Mucosa of rectum (tissue), 2 donors: ENCODE measurements at regions not wholly inside any gene's neighbourhood (a gene's known extent, or its start where the extent isn't known, plus 50 kb on each side); places are given as distances from the start of the nearest gene placed in this dataset.

Source experiments
- H3K27ac ChIP-seq, 2 donors: one replicate each; pipeline ENCODE4 v1.7.0; 2013; ENCODE audit warnings: inconsistent platforms in 2 of 2, low read depth in 2 of 2, low read length in 2 of 2
- H3K27me3 ChIP-seq, 2 donors: one replicate each; pipeline ENCODE4 v1.7.0; 2013; ENCODE audit warnings: low read length in 2 of 2; ENCODE audit not compliant: control insufficient read depth in 2 of 2, insufficient read depth in 2 of 2
- H3K36me3 ChIP-seq, 2 donors: one replicate each; pipeline ENCODE4 v1.7.0; 2013; ENCODE audit warnings: low read length in 2 of 2; ENCODE audit not compliant: control insufficient read depth in 2 of 2, insufficient read depth in 2 of 2
- H3K4me1 ChIP-seq, 2 donors: one replicate each; pipeline ENCODE4 v1.7.0; 2013; ENCODE audit warnings: low read length in 2 of 2, mild to moderate bottlenecking in 1 of 2; ENCODE audit not compliant: control insufficient read depth in 2 of 2, insufficient read depth in 2 of 2
- H3K4me3 ChIP-seq, 2 donors: one replicate each; pipeline ENCODE4 v1.7.0; 2013; ENCODE audit warnings: low read length in 2 of 2
- H3K9ac ChIP-seq, 2 donors: one replicate each; pipeline ENCODE4 v1.7.0; 2013; ENCODE audit warnings: low read length in 2 of 2, low read depth in 1 of 2, mild to moderate bottlenecking in 1 of 2
- H3K9me3 ChIP-seq, 2 donors: one replicate each; pipeline ENCODE4 v1.7.0; 2013; ENCODE audit warnings: low read length in 2 of 2; ENCODE audit not compliant: control insufficient read depth in 2 of 2
- donor health status: healthy.
- donor health status: Normal muscosa, but diverticular disease.

- Histone ChIP-seq H3K4me3 (no peak overlapping the region), H3K36me3 (no peaks in the 10 kb centered on the region), H3K27ac (no peak overlapping the region), H3K27me3 (no peaks in the 10 kb centered on the region), H3K9me3 (no peaks in the 10 kb centered on the region), H3K9ac (no peak overlapping the region), H3K4me1 (no peaks in the 10 kb centered on the region)
Observed at GRCh38 chr3:153958635-153959595, 162.3 kb upstream of the ARHGEF26 start.

GRCh38 chr3:153960458-153961074 is 160.6 kb upstream of the ARHGEF26 start:
- H3K9ac ChIP-seq = no peak overlapping the region

GRCh38 chr3:153961494-153961893 is 159.7 kb upstream of the ARHGEF26 start:
- Histone ChIP-seq H3K4me1 (no peaks in the 10 kb centered on the region), H3K9ac (no peak overlapping the region), H3K27ac (no peak overlapping the region), H3K27me3 (no peaks in the 10 kb centered on the region), H3K36me3 (no peaks in the 10 kb centered on the region), H3K4me3 (no peak overlapping the region), H3K9me3 (no peaks in the 10 kb centered on the region)

More at GRCh38 chr3:153960458-153961074, 160.6 kb upstream of the ARHGEF26 start:
- Histone ChIP-seq H3K4me3 (no peak overlapping the region), H3K27ac (no peak overlapping the region), H3K9me3 (no peaks in the 10 kb centered on the region), H3K36me3 (no peaks in the 10 kb centered on the region), H3K27me3 (no peaks in the 10 kb centered on the region), H3K4me1 (no peaks in the 10 kb centered on the region)

GRCh38 chr3:153963012-153963411 is 158.2 kb upstream of the ARHGEF26 start:
- H3K4me3 ChIP-seq = no peak overlapping the region
- H3K9me3 ChIP-seq = no peaks in the 10 kb centered on the region
- no peak overlapping the region for H3K27ac ChIP-seq
- H3K4me1 ChIP-seq = no peaks in the 10 kb centered on the region
- H3K36me3 ChIP-seq = no peaks in the 10 kb centered on the region
- no peaks in the 10 kb centered on the region for H3K27me3 ChIP-seq
- H3K9ac ChIP-seq = no peak overlapping the region

GRCh38 chr3:153967260-153967659 is 153.9 kb upstream of the ARHGEF26 start:
- Histone ChIP-seq H3K4me3 (no peak overlapping the region), H3K9me3 (no peaks in the 10 kb centered on the region), H3K36me3 (no peaks in the 10 kb centered on the region), H3K27me3 (no peaks in the 10 kb centered on the region), H3K9ac (no peak overlapping the region), H3K27ac (no peak overlapping the region), H3K4me1 (no peaks in the 10 kb centered on the region)

- Histone ChIP-seq H3K9me3 (no peaks in the 10 kb centered on the region), H3K36me3 (no peaks in the 10 kb centered on the region), H3K4me1 (no peaks in the 10 kb centered on the region), H3K4me3 (no peak overlapping the region), H3K27me3 (no peaks in the 10 kb centered on the region), H3K9ac (no peak overlapping the region), H3K27ac (no peak overlapping the region)
Observed at GRCh38 chr3:153970047-153970446, 151.1 kb upstream of the ARHGEF26 start.

- Histone ChIP-seq H3K27me3 (no peaks in the 10 kb centered on the region), H3K9ac (no peak overlapping the region), H3K4me3 (no peak overlapping the region), H3K4me1 (no peaks in the 10 kb centered on the region), H3K27ac (no peak overlapping the region), H3K9me3 (no peaks in the 10 kb centered on the region), H3K36me3 (no peaks in the 10 kb centered on the region)
Observed at GRCh38 chr3:153970741-153971347, 150.3 kb upstream of the ARHGEF26 start.

GRCh38 chr3:153972862-153973261 is 148.3 kb upstream of the ARHGEF26 start:
- Histone ChIP-seq H3K36me3 (no peaks in the 10 kb centered on the region), H3K27me3 (no peaks in the 10 kb centered on the region), H3K4me1 (no peaks in the 10 kb centered on the region), H3K9me3 (no peaks in the 10 kb centered on the region), H3K9ac (no peak overlapping the region), H3K4me3 (no peak overlapping the region), H3K27ac (no peak overlapping the region)

- no peak overlapping the region for H3K9ac ChIP-seq
- H3K4me3 ChIP-seq = no peak overlapping the region
- H3K27ac ChIP-seq = no peak overlapping the region
- no peaks in the 10 kb centered on the region for H3K4me1 ChIP-seq
- no peaks in the 10 kb centered on the region for H3K36me3 ChIP-seq
- H3K9me3 ChIP-seq = no peaks in the 10 kb centered on the region
- H3K27me3 ChIP-seq = no peaks in the 10 kb centered on the region
Observed at GRCh38 chr3:153973722-153974265, 147.4 kb upstream of the ARHGEF26 start.

- no peak overlapping the region for H3K27ac ChIP-seq
- H3K36me3 ChIP-seq = no peaks in the 10 kb centered on the region
- no peak overlapping the region for H3K9ac ChIP-seq
- H3K4me3 ChIP-seq = no peak overlapping the region
- no peaks in the 10 kb centered on the region for H3K4me1 ChIP-seq
- no peaks in the 10 kb centered on the region for H3K9me3 ChIP-seq
- no peaks in the 10 kb centered on the region for H3K27me3 ChIP-seq
Observed at GRCh38 chr3:153974614-153975013, 146.6 kb upstream of the ARHGEF26 start.
